KMS-11 (cell line): ENCODE measurements at regions not wholly inside any gene's neighbourhood (a gene's known extent, or its start where the extent isn't known, plus 50 kb on each side); places are given as distances from the start of the nearest gene placed in this dataset.

ENCODE experiments used
- H2AFZ ChIP-seq: fragments of 200-600 bp; sonication (generic); 2 replicates; pipeline ENCODE4 v1.6.1; 2016; ENCODE audit warnings: antibody characterized with exemption, mixed run types, low read depth
- H3K27ac ChIP-seq: fragments of 200-600 bp; sonication (generic); 2 replicates; pipeline ENCODE4 v1.6.1; 2016; ENCODE audit warnings: mild to moderate bottlenecking, mixed run types
- H3K27me3 ChIP-seq: fragments of 200-600 bp; sonication (generic); 2 replicates; pipeline ENCODE4 v1.6.1; 2017; ENCODE audit warnings: mild to moderate bottlenecking, low read depth, mixed run types, moderate library complexity; ENCODE audit not compliant: insufficient read depth
- H3K36me3 ChIP-seq: fragments of 200-600 bp; sonication (generic); 2 replicates; pipeline ENCODE4 v1.6.1; 2017; ENCODE audit warnings: mild to moderate bottlenecking, mixed run types; ENCODE audit not compliant: insufficient read depth
- H3K4me1 ChIP-seq: fragments of 200-600 bp; sonication (generic); 2 replicates; pipeline ENCODE4 v1.6.1; 2016; ENCODE audit warnings: mild to moderate bottlenecking, low read depth, mixed run types; ENCODE audit not compliant: poor library complexity, severe bottlenecking
- H3K4me2 ChIP-seq: fragments of 200-600 bp; sonication (generic); 2 replicates; pipeline ENCODE4 v1.7.0; 2016; ENCODE audit warnings: mild to moderate bottlenecking, mixed run types
- H3K4me3 ChIP-seq: fragments of 200-600 bp; sonication (generic); IDR thresholded peaks from 2 replicates; pipeline ENCODE4 v1.6.1; 2017; ENCODE audit warnings: low read depth, low read length, mixed read lengths; ENCODE audit not compliant: insufficient read depth
- H3K79me2 ChIP-seq: fragments of 200-600 bp; sonication (generic); 2 replicates; pipeline ENCODE4 v1.6.1; 2016; ENCODE audit warnings: low read depth, mixed run types; ENCODE audit not compliant: insufficient read depth
- H3K9ac ChIP-seq: fragments of 200-600 bp; sonication (generic); 2 replicates; pipeline ENCODE4 v1.6.1; 2016; ENCODE audit warnings: mild to moderate bottlenecking, mixed run types
- H4K20me1 ChIP-seq: fragments of 200-600 bp; sonication (generic); 2 replicates; pipeline ENCODE4 v1.6.1; 2016; ENCODE audit warnings: mild to moderate bottlenecking, mixed run types; ENCODE audit not compliant: insufficient read depth
- CTCF ChIP-seq: fragments of 200-600 bp; sonication (generic); conservative IDR thresholded peaks from 2 replicates; pipeline ENCODE4 v1.6.1; 2017; ENCODE audit warnings: low read depth, mild to moderate bottlenecking, antibody characterized with exemption, low read length, moderate library complexity, mixed read lengths

- no peak for TF ChIP-seq CTCF
- H3K36me3 ChIP-seq = no peaks in the 10 kb centered on the region
- no peaks in the 10 kb centered on the region for H4K20me1 ChIP-seq
- H2AFZ ChIP-seq = no peak overlapping the region
- no peak overlapping the region for H3K27ac ChIP-seq
- no peaks in the 10 kb centered on the region for H3K79me2 ChIP-seq
- no peak overlapping the region for H3K4me3 ChIP-seq
- H3K4me2 ChIP-seq = no peak overlapping the region
- no peak overlapping the region for H3K9ac ChIP-seq
- no peaks in the 10 kb centered on the region for H3K4me1 ChIP-seq
- no peaks in the 10 kb centered on the region for H3K27me3 ChIP-seq
These were observed 728.8 kb downstream of the RPS29 start for GRCh38 chr14:48857366-48857765.

GRCh38 chr14:48853159-48853558 is 733.0 kb downstream of the RPS29 start:
- Histone ChIP-seq H3K79me2 (no peaks in the 10 kb centered on the region), H3K4me3 (no peak overlapping the region), H3K4me2 (no peak overlapping the region), H3K9ac (no peak overlapping the region), H3K4me1 (no peaks in the 10 kb centered on the region), H3K27ac (no peak overlapping the region), H4K20me1 (no peaks in the 10 kb centered on the region), H3K27me3 (no peaks in the 10 kb centered on the region), H2AFZ (no peak overlapping the region), H3K36me3 (no peaks in the 10 kb centered on the region)
- TF ChIP-seq CTCF = no peak

GRCh38 chr14:48849741-48850322 is 736.3 kb downstream of the RPS29 start:
- no peak overlapping the region for H3K27ac ChIP-seq
- TF ChIP-seq CTCF = no peak
- H3K36me3 ChIP-seq = no peaks in the 10 kb centered on the region
- H2AFZ ChIP-seq = no peak overlapping the region
- H3K27me3 ChIP-seq = no peaks in the 10 kb centered on the region
- no peaks in the 10 kb centered on the region for H3K4me1 ChIP-seq
- no peak overlapping the region for H3K9ac ChIP-seq
- H3K4me2 ChIP-seq = no peak overlapping the region
- no peaks in the 10 kb centered on the region for H3K79me2 ChIP-seq
- no peaks in the 10 kb centered on the region for H4K20me1 ChIP-seq
- H3K4me3 ChIP-seq = no peak overlapping the region

- Histone ChIP-seq H3K27ac (no peak overlapping the region), H3K79me2 (no peaks in the 10 kb centered on the region), H2AFZ (no peak overlapping the region), H3K4me1 (no peaks in the 10 kb centered on the region), H3K36me3 (no peaks in the 10 kb centered on the region), H3K4me3 (no peak overlapping the region), H3K27me3 (no peaks in the 10 kb centered on the region), H3K4me2 (no peak overlapping the region), H4K20me1 (no peaks in the 10 kb centered on the region), H3K9ac (no peak overlapping the region)
- no peak for TF ChIP-seq CTCF
These were observed 743.4 kb downstream of the RPS29 start for GRCh38 chr14:48842785-48843184.
